ENCODE measurements at regions not wholly inside any gene's neighbourhood (a gene's known extent, or its start where the extent isn't known, plus 50 kb on each side); places are given as distances from the start of the nearest gene placed in this dataset.
"Not testable (repeated sequence)": the region's sequence is repeated elsewhere in the genome, so short reads cannot be mapped to it uniquely, and the experiment has no call there.

DNA sequence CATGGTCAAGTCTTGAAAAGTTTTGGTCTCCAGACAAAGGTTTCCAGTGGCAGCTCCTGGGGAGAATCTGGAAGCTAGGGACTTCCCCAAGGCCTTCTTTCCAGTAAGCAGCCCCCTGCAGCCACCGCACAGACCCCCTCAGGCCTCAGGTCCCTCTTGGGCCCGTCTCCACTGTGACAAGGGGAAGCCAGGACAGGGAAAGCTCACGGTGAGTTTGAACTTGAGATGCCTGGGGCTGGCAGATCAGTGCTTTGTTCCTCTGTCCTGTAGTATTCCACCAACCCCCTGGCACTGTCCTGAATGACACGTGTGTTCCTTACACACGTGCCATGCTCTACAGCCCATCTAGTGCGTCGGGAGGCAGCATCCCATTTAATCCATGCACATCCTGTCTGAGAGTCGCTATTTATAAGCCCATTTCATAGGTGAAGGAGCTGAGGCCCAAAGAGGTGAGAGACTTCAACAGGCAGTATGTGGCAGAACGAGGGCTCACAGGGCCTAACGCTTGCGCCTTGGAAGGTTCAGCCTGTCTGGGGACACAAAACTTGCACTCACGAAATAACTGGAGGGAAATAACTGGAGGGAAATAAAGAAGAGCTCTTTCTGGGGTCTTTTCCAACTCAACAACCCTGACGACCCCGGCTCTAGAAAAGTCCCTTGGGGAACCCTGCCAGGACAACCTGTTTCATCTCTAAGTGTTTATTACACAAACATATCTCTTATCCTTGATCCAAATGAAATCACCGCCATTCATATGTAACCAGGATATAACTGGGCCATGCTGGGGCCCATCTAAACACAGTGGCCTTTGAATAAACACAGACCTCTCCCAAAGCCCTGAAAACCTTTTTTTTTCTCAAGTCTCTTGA lies 123.0 kb downstream of the BANF2 start:
- POLR2A ChIA-PET: interaction anchor here (0.6 kb wide), 1 partner anchor 147 kb away, joined by 4 read pairs; no protein-coding TSS in a partner anchor
- TF ChIP-seq, protein P1, sequence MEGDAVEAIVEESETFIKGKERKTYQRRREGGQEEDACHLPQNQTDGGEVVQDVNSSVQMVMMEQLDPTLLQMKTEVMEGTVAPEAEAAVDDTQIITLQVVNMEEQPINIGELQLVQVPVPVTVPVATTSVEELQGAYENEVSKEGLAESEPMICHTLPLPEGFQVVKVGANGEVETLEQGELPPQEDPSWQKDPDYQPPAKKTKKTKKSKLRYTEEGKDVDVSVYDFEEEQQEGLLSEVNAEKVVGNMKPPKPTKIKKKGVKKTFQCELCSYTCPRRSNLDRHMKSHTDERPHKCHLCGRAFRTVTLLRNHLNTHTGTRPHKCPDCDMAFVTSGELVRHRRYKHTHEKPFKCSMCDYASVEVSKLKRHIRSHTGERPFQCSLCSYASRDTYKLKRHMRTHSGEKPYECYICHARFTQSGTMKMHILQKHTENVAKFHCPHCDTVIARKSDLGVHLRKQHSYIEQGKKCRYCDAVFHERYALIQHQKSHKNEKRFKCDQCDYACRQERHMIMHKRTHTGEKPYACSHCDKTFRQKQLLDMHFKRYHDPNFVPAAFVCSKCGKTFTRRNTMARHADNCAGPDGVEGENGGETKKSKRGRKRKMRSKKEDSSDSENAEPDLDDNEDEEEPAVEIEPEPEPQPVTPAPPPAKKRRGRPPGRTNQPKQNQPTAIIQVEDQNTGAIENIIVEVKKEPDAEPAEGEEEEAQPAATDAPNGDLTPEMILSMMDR (IDR thresholded peaks at IDR 0.05; ENCODE audit: control extremely low read depth, extremely low read depth, low read depth, missing control alignments): no peak
- no peak for DNase-seq (ENCODE audit: extremely low spot score)
- CTCF ChIA-PET: interaction anchor here (1.0 to 1.5 kb wide), 4 partner anchors 10 to 131 kb away, joined by 3 to 4 read pairs (median 3); no protein-coding TSS in a partner anchor

DNA sequence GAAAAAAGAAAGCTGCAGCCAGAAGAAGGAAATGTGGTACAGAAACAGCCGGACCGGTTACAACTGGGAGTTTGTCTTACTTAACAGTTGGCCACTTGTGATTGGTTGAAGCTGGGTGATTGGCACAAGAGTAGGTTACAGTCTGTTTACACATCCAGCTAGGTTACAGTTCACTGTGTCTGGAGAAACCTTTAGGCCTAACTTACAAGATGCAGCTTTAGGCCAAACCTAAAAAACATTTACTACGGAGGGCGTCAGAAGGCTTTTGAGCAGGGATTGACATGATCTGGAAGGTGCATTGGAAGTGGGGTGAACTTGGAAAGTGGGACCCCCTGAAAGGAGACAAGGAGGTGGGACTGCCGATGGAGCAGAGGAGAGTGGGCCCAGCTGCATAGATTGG lies 122.3 kb downstream of the BANF2 start:
- POLR2A ChIA-PET: no interaction called here
- CTCF ChIA-PET: interaction anchor here (1.0 to 1.5 kb wide), 5 partner anchors 10 to 131 kb away, joined by 3 to 4 read pairs (median 3); no protein-coding TSS in a partner anchor
- DNase-seq (ENCODE audit: extremely low spot score): no peak
- TF ChIP-seq, protein P1 (IDR thresholded peaks at IDR 0.05; ENCODE audit: control extremely low read depth, extremely low read depth, low read depth, missing control alignments): no peak

DNA sequence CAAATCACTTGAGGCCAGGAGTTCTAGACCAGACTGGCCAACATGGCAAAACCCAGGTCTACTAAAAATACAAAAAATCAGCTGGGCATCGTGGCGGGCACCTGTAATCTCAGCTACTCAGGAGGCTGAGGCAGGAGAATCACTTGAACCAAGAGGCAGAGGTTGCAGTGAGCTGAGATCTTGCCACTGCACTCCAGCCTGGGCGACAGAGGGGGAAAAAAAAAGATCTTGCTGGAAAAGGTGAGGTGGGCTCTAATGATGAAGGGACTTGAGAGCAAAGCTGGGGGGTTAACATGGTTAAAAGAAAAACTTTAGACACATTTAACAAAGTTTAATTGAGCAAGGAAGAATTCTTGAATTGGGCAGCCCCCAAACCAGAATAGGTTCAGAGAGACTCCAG lies 121.8 kb downstream of the BANF2 start:
- CTCF ChIA-PET: interaction anchor here (1.0 to 1.5 kb wide), 5 partner anchors 9 to 130 kb away, joined by 3 to 4 read pairs (median 3); no protein-coding TSS in a partner anchor
- DNase-seq (ENCODE audit: extremely low spot score); POLR2A ChIA-PET: not testable (repeated sequence)

DNA sequence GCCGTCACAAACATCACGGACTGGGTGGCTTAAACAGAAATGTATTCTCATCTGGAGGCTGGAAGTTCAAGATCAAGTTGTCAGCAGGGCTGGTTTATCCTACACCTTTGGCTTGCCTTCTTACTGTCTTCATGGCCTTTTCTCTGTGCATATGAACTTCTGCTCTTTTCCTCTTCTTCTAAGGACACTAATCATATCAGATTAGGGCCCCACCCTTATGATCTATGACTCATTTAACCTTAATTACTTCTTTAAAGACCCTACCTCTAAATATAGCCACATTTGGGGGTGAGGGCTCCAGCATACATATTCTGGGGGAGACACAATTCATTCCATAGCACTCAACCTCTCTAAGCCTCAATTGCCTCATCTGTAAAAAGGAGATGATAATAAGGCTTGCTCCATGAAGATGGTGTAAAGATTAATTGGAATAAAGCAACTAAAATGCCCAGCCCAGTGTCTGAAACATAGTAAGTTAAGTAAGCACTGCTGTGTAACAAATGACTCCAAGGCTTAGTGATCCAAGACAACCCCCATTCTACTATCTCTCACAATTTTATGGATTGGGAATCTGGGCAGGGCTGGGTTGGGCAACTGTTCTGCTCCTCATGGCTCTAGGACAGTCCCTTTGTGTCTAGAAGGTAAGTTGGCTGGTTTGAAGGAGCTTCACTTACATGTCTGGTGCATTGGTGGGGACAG lies 119.8 kb downstream of the BANF2 start:
- TF ChIP-seq, protein P1 (IDR thresholded peaks at IDR 0.05; ENCODE audit: control extremely low read depth, extremely low read depth, low read depth, missing control alignments): no peak
- no peak for DNase-seq (ENCODE audit: extremely low spot score)
- ChIA-PET POLR2A (no interaction called here), CTCF (interaction anchor here (1.6 kb wide), 1 partner anchor 15 kb away, joined by 3 read pairs; no protein-coding TSS in a partner anchor)

DNA sequence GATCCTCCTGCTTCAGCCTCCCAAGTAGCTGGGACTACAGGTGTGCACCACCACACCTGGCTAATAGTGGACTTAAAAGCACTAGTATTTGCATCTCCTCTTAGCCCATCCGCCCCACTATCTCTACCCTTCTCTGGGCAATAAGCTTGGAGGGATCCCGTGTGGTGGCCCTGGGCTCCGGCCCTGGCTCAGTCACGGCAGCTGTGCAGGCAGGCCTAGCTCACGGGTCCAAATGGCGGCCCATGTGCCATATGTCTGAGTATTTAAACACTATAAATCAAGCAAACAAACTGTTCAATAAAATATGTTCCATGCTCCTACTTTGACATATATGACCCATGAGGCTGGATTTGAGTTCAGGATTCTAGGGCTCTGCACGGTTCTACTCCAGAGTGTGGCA lies 118.4 kb downstream of the BANF2 start:
- ChIA-PET CTCF (interaction anchor here (1.2 kb wide), 1 partner anchor 12 kb away, joined by 4 read pairs; no protein-coding TSS in a partner anchor), POLR2A (no interaction called here)
- DNase-seq (ENCODE audit: extremely low spot score): no peak
- TF ChIP-seq, protein P1 (IDR thresholded peaks at IDR 0.05; ENCODE audit: control extremely low read depth, extremely low read depth, low read depth, missing control alignments): no peak

DNA sequence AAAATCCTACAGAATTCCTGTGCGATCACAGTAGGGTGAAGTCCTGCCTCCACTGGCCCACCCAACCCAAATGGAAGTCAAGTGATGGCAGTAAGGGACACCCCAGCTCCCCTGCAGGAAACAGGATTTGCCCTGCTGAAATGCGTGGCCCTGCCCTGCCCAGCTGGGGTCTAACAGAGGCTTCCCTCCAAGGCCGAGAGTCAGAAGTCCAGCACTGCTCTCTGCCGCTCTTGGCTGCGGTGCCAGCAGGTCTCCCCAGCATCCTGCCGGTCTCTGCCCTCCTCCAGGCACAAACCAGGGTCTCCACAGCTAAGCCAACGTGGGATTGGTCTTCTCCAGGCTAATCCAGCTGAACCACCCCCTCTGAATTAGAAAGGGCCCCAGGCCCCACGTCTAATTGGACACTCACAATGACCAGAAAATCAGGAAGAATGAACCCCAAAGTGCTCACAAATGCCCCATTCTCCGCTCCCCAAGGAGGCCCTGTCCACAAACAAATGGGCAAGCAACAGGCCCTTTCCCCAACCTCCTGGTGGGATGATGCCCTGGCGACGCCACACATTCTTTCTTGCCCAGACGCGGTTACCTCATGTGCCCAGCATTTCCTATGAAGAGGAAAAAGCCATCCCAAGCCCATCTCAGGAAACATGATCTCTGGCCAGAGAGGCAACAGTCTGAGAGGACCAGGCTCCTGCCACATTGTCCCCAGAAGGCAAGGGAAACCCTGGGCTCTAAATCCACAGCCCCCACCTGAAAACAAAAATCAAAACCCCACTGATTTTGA lies 117.2 kb downstream of the BANF2 start:
- POLR2A ChIA-PET: no interaction called here
- CTCF ChIA-PET: interaction anchor here (1.2 kb wide), 1 partner anchor 11 kb away, joined by 4 read pairs; no protein-coding TSS in a partner anchor
- TF ChIP-seq, protein P1 (IDR thresholded peaks at IDR 0.05; ENCODE audit: control extremely low read depth, extremely low read depth, low read depth, missing control alignments): no peak

More for the DNA sequence above, 117.2 kb downstream of the BANF2 start:
- DNase-seq (ENCODE audit: extremely low spot score): no peak

Data from GM10248 (cell line).